T follicular helper cell (primary cell): ENCODE measurements at regions not wholly inside any gene's neighbourhood (a gene's known extent, or its start where the extent isn't known, plus 50 kb on each side); places are given as distances from the start of the nearest gene placed in this dataset.

ENCODE experiments used
- DNase-seq: peaks from one replicate; pipeline ENCODE4 v3.0.0-alpha.2; 2020; ENCODE audit warnings: low read depth

DNA sequence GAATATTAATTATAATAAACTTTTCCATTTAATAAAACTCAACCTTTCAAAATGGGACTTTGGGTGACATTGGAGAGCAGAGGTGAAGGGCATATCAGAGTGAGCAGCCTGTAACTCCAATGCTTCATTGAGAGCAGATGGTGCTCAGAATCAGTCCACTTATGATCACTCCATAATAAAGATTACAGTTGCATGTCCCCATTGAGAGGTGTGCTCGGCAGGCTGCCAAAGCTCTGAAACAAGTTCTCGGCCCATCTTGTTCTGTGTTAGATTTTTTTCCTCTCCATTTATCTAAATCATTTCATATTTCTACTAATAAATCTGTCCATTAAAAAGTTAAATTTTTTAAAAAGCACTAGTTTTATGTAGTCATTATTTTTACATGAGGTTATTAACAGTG lies 1786.4 kb upstream of the WWC1 start:
- no peak for DNase-seq

DNA sequence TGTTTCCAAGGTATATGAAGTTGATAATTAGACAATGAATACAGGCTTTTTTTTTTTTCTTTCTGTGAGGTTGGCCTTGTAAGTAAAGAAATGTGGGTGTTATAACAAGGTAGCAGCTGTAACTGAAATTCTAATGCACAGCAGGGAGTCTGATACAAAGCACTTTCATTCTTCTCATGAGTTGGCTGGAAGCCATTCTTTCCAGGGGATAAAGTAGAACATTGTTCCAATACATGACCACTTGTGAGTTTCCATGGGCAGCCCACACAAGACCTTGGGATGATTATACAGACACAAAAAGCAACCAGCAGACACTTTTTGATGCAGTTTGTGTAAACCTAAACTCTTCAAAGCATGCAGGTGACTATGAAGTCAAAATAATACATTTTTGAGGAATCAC lies 1785.9 kb upstream of the WWC1 start:
- no peak for DNase-seq

DNA sequence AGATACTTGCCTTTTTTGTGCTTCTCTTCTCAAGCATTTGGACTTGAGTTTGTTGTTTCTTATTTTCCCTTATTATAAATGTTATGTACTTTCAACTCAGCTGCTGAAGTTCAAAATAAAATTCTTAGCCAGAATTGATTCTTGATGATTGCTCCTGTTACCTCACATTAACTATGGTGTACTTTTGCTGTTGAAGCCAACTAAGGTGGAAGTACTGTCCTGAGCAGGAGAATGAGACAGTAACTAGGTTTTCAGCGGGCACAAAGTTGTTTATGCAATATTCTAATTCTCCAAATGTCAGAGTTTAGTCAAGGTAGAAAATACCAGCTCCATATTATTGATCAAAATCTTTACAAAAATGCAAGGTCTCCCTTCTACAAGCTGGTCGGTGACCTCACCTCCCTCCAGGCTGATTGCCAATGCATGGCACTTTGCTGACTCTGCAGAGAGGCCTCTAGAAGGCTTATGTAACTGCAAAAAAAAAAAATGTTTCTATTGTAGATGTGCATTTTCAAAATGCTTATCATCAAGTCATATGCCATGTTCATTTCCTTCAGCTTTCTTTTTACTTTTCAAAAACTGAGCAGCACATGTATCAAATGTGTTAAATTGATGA lies 1783.5 kb upstream of the WWC1 start:
- DNase-seq = no peak

DNA sequence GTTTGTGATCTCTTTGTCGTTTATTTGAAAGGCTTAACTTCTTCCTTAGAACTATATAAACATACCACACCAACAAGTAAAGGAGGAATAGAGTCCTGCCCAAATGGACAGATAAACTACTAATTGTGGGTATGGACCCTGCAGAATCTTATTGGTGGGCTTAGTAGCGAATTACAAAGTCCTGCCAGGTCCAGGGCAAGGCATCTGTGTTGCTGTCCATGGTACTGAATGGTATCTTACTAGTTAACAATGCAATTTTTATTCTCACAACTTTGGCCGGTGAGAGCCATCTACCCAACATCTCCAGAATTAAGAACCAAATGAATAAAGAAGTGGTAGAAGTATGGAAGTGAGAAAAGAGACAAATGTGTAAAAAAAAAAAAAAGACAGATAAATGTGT lies 1782.4 kb upstream of the WWC1 start:
- no peak for DNase-seq

DNA sequence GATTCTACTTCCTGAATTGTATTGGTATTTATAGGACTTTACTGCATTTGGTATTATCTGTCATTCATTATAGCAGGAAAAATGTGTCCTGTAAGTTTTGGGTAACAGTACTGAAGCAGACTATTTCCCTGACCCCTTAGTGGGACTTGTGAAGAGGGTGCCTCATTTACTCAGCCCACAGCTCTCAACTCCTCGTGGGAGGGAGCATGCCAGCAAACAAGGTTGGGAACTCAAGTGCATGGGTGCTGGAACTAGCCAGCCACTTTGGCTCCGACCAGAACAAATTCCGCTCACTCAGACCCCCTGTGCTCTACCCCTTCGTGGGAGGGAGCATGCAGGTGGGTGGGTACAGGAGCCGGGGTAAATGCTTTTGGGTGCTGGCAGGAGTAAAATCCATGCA lies 1773.5 kb upstream of the WWC1 start:
- no peak for DNase-seq

DNA sequence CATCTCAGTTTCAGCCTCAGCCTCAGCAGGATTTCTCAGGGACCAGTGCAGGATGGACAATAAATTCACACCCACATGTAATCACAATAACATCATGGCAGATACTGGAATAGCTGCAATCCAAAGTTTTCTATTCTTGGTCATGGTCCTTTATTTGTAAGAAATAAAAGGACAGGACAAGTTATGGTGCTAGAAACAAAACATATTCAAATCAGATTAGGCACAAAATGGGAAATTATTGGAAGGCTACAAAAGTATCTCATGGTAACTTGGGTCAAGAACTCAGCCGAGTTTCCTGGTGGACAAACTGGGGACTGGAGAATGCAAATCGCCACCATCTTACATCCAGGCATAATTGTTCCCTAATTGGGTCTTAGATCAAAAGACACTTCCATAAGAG lies 1768.2 kb upstream of the WWC1 start:
- DNase-seq = no peak

DNA sequence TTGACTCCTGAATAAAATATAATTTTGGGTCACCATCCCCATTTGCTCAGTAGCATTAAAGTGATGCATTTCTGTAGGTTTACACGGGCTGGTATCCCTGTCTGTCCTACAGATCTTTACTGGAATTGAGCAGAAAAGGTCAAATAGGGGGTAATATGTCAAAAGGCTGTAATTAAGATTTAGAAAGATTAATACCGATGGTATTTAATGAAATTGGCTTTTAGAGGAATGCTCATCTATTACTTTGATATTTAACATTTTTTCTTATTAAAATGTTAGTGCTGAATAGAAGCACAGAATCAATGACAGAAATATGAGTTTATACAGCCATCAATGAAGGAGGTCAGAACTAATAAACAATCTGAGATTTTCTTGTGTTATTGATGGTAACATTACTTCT lies 1762.2 kb upstream of the WWC1 start:
- no peak for DNase-seq

DNA sequence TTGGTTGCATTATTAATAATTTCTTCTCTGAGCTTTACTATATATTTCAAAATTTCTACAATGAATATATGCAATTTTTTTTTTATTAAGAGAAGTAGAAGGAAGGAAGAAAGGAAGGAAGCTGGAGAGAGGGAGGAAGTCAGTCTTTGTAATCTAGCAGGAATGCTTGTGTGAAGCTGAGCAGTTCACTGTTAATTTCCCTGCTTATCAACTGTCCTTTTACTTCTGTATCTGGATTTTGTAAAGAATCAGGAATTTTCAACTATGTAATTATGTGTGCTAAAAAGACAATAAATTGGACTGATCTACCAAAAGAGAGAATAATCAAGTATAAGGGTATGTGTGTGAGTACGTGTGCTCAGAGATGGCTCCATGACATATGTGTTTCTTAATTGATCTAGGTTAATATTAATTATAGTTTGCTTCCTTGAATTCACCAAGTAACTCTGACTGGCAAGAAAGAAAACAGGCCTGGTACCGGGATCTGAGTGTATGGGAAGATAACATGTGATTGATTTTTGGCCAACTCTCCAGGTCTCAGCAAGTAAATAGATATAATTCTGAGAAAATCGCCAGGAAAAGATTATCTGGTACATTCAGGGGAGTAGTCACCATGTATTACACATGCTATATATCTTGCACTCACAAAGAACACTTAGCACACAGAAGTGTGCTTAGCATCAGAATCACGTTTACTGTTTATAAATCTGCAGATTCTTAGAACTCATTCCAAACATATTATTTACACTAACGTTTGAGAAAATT lies 1758.8 kb upstream of the WWC1 start:
- no peak for DNase-seq

DNA sequence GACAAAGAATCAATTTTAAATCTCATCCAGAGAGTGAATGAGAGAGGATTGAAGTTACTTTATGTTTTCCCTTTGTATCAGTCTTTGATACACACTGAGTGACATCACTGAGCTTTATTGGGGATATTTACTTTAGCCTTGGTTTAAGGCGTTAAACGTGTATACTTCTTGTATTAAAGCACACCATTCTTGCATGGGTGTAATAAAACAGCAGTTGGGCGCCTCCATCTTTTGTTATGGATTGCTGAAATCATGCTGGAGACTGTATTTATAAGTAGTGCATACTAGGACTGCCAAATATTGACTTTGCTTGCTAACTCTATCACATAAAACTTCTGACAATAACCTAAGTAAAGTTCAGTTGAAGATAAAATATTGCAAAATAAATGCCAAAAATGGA lies 1755.8 kb upstream of the WWC1 start:
- no peak for DNase-seq

DNA sequence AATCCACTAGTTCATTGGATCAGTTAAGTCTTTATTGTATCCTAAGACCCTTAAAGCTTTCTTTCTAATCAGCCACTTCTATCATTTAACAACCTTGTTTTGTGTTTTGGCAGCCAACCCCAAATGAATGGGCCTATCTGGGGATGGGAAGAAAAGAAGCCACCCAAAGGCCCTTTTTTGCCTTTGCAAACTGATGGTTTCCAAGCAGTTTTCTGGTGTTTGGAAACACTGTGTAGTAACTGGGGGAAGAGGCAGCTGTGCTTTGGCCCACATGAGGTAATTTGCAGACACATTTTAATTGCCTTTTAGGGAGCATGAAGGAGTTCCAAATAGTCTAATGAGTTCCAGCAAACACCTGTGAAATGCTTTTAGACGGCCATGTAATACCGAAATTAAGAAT lies 1751.3 kb upstream of the WWC1 start:
- no peak for DNase-seq

DNA sequence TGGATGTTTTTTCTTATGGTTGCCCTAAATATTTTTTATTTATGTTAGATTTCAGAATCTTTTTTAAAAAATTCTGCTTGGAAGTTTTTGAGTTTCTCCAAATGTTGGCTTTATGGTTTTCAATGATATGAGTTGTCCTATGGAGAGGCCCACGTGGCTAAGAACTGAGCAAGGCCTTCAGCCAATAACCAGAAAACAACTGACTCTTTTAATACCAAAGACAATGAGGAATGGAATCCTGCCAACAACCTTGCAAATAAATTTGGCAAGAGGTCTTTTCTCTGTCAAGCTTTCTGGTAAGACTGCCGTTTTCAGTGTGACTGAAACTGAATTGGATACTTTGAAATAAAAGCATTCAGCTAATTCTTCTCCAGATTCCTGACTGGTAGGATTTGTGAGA lies 1740.1 kb upstream of the WWC1 start:
- DNase-seq = no peak

DNA sequence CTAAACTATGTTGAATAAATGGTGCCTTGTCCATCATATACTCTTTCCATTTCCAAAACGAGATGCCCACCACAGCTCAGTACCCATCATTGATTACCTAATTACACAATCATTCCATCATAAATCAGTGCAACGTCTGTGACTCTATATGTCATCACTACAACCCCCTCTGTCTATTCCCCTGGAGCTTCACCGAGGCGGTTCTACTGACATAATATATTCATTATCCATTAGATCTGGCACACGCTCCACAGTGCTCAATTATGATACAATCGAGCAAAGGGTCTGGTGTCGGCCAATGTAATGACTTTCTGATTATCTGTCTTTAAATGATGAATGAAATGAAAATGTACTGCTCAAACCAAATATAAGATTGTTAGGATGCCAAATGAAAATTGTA lies 1737.7 kb upstream of the WWC1 start:
- no peak for DNase-seq

DNA sequence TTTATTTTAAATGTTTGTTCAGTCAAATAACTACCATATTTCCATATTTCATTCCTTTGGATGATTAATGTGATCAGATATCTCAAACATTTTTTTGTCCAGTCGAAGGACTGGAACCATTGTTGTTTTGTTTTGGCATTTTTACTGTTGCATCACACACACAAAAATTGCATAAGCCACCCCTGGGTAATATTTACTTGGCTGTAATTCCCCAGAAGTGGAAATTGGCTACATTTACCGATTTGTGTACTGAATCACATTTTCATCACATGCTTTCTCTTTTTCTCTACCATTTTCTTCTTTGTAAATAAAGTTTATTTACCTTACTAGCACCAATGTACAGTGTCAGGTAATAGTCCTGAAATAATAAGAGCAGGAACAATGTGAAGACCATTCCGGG lies 1729.7 kb upstream of the WWC1 start:
- no peak for DNase-seq

DNA sequence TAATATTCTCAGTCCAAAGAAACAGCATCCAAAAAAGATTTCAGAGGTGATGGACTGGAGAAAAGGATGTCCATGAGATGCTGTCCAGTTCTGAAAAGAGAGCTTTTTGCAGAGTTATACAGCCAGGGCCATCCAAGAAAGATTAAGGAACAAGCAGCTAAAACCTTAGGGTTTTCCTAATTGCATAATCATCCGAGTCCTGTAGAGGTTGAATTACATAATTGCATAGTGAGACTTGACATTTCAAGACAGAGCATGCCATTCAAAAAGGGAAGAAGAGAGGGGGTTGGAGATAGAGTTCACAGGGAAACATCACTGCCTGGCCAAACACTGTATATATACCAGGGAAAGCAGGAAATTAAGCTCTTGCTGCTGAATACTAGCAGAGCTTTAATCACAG lies 1729.2 kb upstream of the WWC1 start:
- no peak for DNase-seq

DNA sequence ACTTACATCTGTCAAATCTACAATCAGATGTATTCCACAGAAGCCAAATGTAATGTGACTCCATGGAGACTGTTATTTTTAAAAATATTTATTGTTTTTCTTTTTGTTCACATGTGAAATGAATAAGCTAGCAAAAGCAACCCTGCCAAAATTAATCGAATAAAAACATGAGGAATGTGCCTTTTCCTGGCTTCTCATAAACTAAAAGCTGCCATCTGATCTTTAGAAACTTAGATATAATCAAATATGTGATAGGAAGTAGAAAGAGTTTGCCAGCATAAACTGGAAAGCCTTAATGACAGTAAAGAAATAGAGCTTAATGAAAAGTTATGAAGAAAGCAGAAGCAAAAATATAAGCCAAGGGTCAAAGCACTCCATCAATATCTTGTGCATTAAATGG lies 1724.7 kb upstream of the WWC1 start:
- no peak for DNase-seq

DNA sequence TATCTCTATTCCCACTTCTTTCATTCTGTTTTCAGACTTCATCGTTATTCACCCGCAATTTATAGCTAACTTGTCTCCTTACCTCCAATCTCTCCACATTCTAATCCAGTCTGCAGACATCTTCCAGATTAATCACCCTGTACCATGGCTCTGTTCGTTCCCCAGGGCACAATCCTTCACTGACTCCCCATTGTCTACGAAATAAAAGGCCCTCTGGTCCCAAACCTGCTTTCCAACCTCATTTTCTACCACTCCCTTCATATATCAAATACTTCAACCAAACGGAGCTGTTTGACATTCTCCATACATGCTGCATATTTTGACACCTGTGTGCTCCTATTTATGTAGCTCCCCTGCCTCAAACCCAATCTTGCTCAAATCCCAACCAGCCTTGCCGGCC lies 1720.6 kb upstream of the WWC1 start:
- DNase-seq = no peak

DNA sequence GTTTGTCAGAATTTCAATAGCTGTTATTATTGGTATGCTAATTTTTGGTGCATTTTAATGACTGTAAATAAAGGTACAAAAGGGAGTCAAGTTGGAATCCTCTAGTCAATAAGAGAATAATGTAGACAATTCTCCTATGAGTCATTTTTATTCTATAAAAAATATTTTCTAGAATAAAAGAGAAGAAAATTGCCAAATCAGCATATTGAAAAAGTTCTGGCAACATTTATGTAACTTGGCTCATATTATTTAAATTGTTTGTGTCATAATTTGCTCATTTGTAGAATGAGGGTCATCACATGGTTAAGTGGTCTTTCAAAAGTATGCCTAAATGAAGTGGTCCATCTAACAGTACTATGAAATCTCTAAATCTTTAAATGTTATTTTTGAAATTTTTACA lies 1719.8 kb upstream of the WWC1 start:
- no peak for DNase-seq

DNA sequence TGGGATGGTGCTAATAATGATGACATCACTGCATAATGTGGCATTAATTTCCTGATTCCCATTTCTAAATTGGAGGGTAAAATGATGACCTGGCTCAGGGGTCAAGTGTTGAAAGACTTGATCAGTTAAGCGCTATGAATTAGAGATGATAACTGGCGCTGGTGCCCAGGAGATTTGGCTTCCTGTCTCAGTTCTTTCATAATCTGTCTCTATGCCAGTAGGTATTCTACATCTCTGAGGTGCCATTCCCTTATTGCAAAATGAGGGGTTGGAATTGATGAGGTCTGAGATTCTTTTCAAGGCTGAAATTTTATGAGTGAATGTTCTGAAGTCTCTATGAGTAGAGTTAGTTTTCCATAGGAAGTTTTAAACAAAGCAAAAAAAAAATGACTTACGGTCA lies 1715.1 kb upstream of the WWC1 start:
- DNase-seq = no peak

DNA sequence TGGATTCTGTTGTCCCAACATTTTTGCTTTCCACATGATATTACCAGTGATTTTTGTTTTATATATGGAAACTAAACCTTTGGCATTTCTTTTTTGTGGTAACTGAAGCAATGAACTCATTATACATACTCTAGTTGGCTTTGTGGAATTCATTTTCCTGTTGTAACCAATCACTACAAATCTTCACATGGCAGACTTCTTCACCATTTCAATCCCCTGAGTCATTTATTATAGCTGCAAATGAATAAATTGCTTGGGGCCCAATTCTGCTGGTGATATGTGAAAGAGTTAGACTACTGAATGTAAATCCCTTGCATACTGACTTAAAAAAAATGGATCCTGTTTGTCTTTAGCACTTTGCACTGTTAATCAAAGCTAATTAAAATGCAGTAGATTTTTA lies 1709.6 kb upstream of the WWC1 start:
- DNase-seq = no peak

DNA sequence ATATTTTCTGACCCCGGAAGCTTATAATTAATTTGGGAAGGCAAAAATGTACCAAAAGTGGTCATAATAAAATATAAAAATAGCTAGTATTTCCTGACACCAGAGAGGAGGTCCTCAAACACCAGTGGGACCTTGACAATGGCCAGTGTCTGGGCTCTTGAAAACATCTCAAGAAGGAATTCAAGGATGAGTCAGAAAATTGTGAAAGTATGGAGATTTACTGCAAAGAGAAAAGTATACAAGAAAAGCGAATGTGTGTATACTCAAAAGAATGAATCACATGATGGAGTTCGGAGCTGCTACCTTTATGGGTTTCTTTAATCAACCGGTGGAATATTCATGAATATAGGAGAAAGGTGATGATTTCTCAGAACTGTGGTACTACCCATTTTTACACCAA lies 1709.0 kb upstream of the WWC1 start:
- no peak for DNase-seq

DNA sequence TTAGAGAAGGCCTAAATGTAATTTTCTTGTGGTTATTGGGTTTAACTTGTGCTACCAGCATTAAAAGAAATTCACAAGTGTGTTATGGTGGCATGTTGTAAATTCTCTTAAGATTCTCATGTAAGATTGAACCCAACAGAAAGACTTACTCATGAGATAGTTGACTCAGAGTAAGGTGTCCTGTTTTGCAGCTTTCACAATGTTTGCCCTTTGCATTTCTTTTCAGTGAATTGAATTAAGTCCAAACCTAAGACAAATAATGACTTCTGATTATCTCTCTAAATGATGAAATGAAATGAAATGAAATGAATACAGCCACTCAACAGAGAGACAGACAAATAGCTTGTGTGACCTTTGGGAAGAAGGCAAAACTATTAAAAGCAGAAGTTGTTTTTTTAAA lies 1696.9 kb upstream of the WWC1 start:
- DNase-seq = no peak

DNA sequence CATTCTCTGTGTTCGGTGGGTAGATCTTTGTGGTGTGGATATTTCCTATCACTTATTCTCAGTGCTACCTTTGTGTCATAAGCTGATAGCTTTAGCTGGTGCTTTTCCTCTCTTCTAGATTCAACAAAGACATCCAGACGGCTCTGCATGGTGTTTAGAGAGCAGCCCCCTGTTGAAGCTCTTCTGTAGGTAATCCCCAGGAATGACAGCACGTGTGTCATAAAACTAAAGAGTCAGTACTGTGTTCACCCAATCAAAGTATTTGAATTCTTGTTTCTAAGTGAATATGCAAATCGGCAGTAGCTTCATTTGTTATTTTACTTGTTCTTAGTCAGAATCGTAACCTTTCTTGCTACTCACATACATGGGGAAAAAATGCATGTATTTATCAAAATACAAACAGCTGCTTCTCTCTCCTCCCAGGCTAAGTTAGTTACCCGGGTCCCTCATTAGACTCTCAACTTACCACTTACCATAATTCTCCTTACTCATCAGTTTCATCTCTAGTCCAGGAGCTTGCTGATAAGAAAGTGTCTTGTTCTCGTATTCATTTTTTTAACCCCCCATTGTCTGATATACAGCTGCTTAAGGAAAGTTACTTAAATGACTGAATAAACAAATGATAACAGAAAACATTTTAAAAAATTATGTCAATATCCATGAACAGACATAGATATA lies 1696.0 kb upstream of the WWC1 start:
- DNase-seq = no peak

DNA sequence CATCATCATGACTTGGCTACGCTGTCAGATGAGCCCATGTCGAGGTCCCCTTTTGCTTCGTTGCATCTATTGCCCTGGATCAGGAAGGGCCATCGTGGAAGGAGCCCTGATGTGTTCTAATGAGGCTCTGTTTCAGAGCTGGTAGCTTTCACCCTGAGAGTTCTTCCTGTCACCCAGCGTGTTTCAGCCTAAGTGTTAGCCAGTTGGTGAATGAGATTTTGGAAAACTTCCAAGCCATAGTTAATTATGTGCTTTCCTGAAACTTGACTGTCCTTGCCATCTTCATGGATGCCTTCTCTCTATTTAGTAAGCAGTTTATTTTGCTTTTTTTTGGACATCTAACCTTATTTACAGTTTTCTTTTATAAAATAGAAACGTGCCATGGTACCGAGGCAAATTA lies 1695.4 kb upstream of the WWC1 start:
- DNase-seq = no peak

DNA sequence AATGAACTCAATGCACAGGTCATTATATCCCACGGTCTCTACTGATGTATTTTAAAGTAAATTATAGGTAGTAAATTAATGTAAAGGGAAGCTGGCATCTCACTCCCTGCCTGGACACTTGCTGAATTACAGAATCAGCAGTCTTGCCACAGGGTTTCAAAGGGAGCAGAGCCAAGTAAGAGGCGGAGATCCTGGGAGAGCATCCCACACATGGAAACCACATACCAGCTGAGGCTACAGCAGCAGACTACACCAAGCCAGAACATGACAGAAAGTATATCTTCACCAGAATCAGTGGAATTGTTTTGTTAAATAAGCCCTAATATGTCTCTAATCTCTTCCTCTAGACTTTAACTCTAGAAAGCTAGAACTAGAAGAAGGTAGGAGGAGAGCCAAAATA lies 1689.2 kb upstream of the WWC1 start:
- DNase-seq = no peak
